IPS-18a (cell line): ENCODE measurements at regions not wholly inside any gene's neighbourhood (a gene's known extent, or its start where the extent isn't known, plus 50 kb on each side); places are given as distances from the start of the nearest gene placed in this dataset.

Source experiments
- H3K27ac ChIP-seq: one replicate; pipeline ENCODE4 v1.5.1; 2013; ENCODE audit warnings: low read length
- H3K27me3 ChIP-seq: one replicate; pipeline ENCODE4 v1.6.1; 2013; ENCODE audit warnings: mild to moderate bottlenecking, low read length; ENCODE audit not compliant: control insufficient read depth, insufficient read depth
- H3K36me3 ChIP-seq: one replicate; pipeline ENCODE4 v1.6.1; 2013; ENCODE audit warnings: low read depth, low read length; ENCODE audit not compliant: control insufficient read depth
- H3K4me1 ChIP-seq: one replicate; pipeline ENCODE4 v1.6.1; 2013; ENCODE audit warnings: low read depth, low read length; ENCODE audit not compliant: control insufficient read depth
- H3K4me3 ChIP-seq: one replicate; pipeline ENCODE4 v1.5.1; 2013; ENCODE audit warnings: low read length
- H3K9ac ChIP-seq: one replicate; pipeline ENCODE4 v1.6.1; 2013; ENCODE audit warnings: mild to moderate bottlenecking, low read length, moderate library complexity
- H3K9me3 ChIP-seq: one replicate; pipeline ENCODE4 v1.6.1; 2013; ENCODE audit warnings: low read depth, low read length; ENCODE audit not compliant: control insufficient read depth

GRCh38 chr4:181971411-181971810, 271.8 kb upstream of the TENM3 start:
- H3K27ac ChIP-seq = no peak overlapping the region
- H3K9me3 ChIP-seq = no peaks in the 10 kb centered on the region
- H3K36me3 ChIP-seq = no peaks in the 10 kb centered on the region
- H3K9ac ChIP-seq = no peak overlapping the region
- H3K27me3 ChIP-seq = no peaks in the 10 kb centered on the region
- H3K4me1 ChIP-seq = no peaks in the 10 kb centered on the region
- H3K4me3 ChIP-seq = no peak overlapping the region

- no peak overlapping the region for H3K4me3 ChIP-seq
- H3K9me3 ChIP-seq = no peaks in the 10 kb centered on the region
- H3K4me1 ChIP-seq = no peaks in the 10 kb centered on the region
- no peak overlapping the region for H3K9ac ChIP-seq
- H3K27ac ChIP-seq = no peak overlapping the region
- no peaks in the 10 kb centered on the region for H3K27me3 ChIP-seq
- no peaks in the 10 kb centered on the region for H3K36me3 ChIP-seq
Measured at GRCh38 chr4:181971973-181972372, 271.2 kb upstream of the TENM3 start.

- no peaks in the 10 kb centered on the region for H3K27me3 ChIP-seq
- no peaks in the 10 kb centered on the region for H3K4me1 ChIP-seq
- H3K27ac ChIP-seq = no peak overlapping the region
- H3K9me3 ChIP-seq = no peaks in the 10 kb centered on the region
- H3K36me3 ChIP-seq = no peaks in the 10 kb centered on the region
- H3K9ac ChIP-seq = no peak overlapping the region
- H3K4me3 ChIP-seq = no peak overlapping the region
Measured at GRCh38 chr4:181976764-181977163, 266.4 kb upstream of the TENM3 start.

- H3K27ac ChIP-seq = no peak overlapping the region
- peaks cover 10% of the 10 kb centered on the region for H3K4me1 ChIP-seq
- no peaks in the 10 kb centered on the region for H3K27me3 ChIP-seq
Measured at GRCh38 chr4:181982437-181982836, 260.8 kb upstream of the TENM3 start.

GRCh38 chr4:181982856-181983255, 260.3 kb upstream of the TENM3 start:
- Histone ChIP-seq H3K9ac (no peak overlapping the region), H3K4me1 (peaks cover 10% of the 10 kb centered on the region), H3K36me3 (no peaks in the 10 kb centered on the region), H3K27ac (no peak overlapping the region), H3K4me3 (no peak overlapping the region), H3K9me3 (no peaks in the 10 kb centered on the region), H3K27me3 (no peaks in the 10 kb centered on the region)

More at GRCh38 chr4:181982437-181982836, 260.8 kb upstream of the TENM3 start:
- H3K9me3 ChIP-seq = no peaks in the 10 kb centered on the region
- H3K4me3 ChIP-seq = no peak overlapping the region
- no peaks in the 10 kb centered on the region for H3K36me3 ChIP-seq
- H3K9ac ChIP-seq = no peak overlapping the region

GRCh38 chr4:181987392-181987791, 255.8 kb upstream of the TENM3 start:
- Histone ChIP-seq H3K27ac (no peak overlapping the region), H3K27me3 (no peaks in the 10 kb centered on the region), H3K36me3 (no peaks in the 10 kb centered on the region), H3K9me3 (no peaks in the 10 kb centered on the region), H3K4me1 (peaks cover 9% of the 10 kb centered on the region), H3K9ac (no peak overlapping the region), H3K4me3 (no peak overlapping the region)

GRCh38 chr4:181989071-181989470, 254.1 kb upstream of the TENM3 start:
- no peaks in the 10 kb centered on the region for H3K4me1 ChIP-seq
- H3K9me3 ChIP-seq = no peaks in the 10 kb centered on the region
- no peak overlapping the region for H3K4me3 ChIP-seq
- H3K27me3 ChIP-seq = no peaks in the 10 kb centered on the region
- no peak overlapping the region for H3K9ac ChIP-seq
- H3K36me3 ChIP-seq = no peaks in the 10 kb centered on the region
- H3K27ac ChIP-seq = no peak overlapping the region

- no peak overlapping the region for H3K4me3 ChIP-seq
- H3K27me3 ChIP-seq = no peaks in the 10 kb centered on the region
- H3K36me3 ChIP-seq = no peaks in the 10 kb centered on the region
- H3K4me1 ChIP-seq = no peaks in the 10 kb centered on the region
- H3K27ac ChIP-seq = no peak overlapping the region
- H3K9ac ChIP-seq = no peak overlapping the region
- no peaks in the 10 kb centered on the region for H3K9me3 ChIP-seq
Measured at GRCh38 chr4:181991369-181992108, 251.7 kb upstream of the TENM3 start.

- no peak overlapping the region for H3K4me3 ChIP-seq
- H3K9ac ChIP-seq = no peak overlapping the region
- H3K27me3 ChIP-seq = no peaks in the 10 kb centered on the region
- no peak overlapping the region for H3K27ac ChIP-seq
- H3K4me1 ChIP-seq = no peaks in the 10 kb centered on the region
- no peaks in the 10 kb centered on the region for H3K36me3 ChIP-seq
- H3K9me3 ChIP-seq = no peaks in the 10 kb centered on the region
Measured at GRCh38 chr4:181998398-181999295, 244.6 kb upstream of the TENM3 start.

- H3K27ac ChIP-seq = no peak overlapping the region
- no peaks in the 10 kb centered on the region for H3K4me1 ChIP-seq
- no peaks in the 10 kb centered on the region for H3K36me3 ChIP-seq
- H3K9me3 ChIP-seq = no peaks in the 10 kb centered on the region
- H3K9ac ChIP-seq = no peak overlapping the region
- no peak overlapping the region for H3K4me3 ChIP-seq
- H3K27me3 ChIP-seq = no peaks in the 10 kb centered on the region
Measured at GRCh38 chr4:182000077-182000476, 243.1 kb upstream of the TENM3 start.

GRCh38 chr4:182010876-182011275, 232.3 kb upstream of the TENM3 start:
- no peaks in the 10 kb centered on the region for H3K4me1 ChIP-seq
- no peak overlapping the region for H3K27ac ChIP-seq
- H3K27me3 ChIP-seq = no peaks in the 10 kb centered on the region
- no peak overlapping the region for H3K4me3 ChIP-seq
- no peaks in the 10 kb centered on the region for H3K36me3 ChIP-seq
- no peak overlapping the region for H3K9ac ChIP-seq
- H3K9me3 ChIP-seq = no peaks in the 10 kb centered on the region
